ENCODE measurements at regions not wholly inside any gene's neighbourhood (a gene's known extent, or its start where the extent isn't known, plus 50 kb on each side); places are given as distances from the start of the nearest gene placed in this dataset.

GRCh38 chr1:116311193-116311592, 61.9 kb upstream of the ATP1A1 start:
- TF ChIP-seq CTCF (IDR thresholded peaks at IDR 0.05) (no peak), POLR2A (IDR thresholded peaks at IDR 0.05) (no peak)
